GM19035 (cell line): ENCODE measurements at regions not wholly inside any gene's neighbourhood (a gene's known extent, or its start where the extent isn't known, plus 50 kb on each side); places are given as distances from the start of the nearest gene placed in this dataset.
A peak's percentile ranks its signal among the peaks of the same experiment; 100 is the strongest.
"Not testable (repeated sequence)": the region's sequence is repeated elsewhere in the genome, so short reads cannot be mapped to it uniquely, and the experiment has no call there.

Experiments
- ATAC-seq: cut with Tn5 transposase; IDR thresholded peaks from one replicate; pipeline ENCODE4 v1.9.1; 2021; ENCODE audit not compliant: unreplicated experiment

DNA sequence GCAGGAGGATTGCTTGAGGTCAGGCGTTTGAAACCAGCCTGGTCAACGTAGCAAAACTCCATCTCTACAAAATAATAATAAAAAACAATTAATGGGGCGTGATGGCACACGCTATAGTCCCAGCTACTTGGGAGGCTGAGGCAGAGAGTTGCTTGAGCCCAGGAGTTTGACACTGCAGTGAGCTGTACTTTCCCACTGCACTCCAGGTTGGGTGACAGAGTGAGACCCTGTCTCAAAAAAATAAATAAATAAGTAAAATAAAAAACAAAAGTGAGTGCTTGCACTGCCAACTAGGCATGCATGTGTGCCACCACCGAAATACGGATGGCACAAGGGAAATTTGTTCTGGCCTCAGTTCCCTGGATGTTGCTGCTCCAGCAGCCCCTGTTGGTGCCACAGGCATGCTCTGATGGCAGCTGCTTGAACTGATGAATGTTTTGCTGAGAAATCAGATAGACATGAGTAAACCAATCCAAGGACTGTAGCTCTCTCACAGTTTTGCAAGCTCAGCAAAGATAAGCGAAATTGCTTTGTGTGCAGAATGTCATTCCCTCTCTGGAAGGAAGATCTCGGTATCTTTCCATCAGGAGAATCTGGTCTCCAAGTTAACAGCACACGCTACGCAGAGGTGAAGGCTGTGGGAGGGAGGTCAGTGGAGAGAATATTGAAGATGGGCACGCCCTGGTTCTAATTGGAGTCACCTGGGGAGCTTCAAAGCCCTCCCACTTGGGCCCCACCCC is 188.0 kb upstream of the SLC24A3 start:
- no peak for ATAC-seq

DNA sequence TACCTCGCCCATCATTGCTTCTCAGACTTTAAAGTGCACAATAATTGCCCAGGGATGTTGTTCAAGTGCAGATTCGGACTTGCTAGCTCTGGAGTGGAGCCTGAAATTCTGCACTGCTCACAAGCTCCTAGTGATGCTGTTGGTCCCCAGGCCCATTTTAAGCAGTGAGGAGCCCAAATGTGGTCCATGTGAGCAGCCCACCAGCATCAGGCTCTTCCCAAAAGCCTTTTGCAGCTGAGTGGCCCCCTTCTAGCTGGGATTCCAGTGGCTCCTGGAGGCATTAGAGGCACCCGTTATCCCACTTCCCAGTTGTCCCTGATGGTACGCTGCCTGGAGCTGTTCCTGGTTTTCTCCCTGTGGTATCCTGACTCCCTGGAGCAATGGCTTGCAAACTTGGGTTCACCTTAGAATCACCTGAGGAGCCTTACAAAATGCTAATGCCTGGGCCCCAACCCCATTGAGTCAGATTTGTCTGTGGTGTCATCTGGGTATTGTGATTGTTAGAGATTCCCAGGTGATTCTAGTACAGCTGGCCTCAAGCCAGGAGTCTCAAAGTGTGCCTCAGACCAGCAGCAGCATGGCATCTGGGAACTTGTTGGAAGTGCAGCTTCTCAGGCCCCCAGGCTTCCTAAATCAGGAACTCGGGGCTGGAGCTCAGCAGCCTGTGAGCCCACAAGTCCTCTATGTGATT is 186.9 kb upstream of the SLC24A3 start:
- ATAC-seq = peak; percentile 27

DNA sequence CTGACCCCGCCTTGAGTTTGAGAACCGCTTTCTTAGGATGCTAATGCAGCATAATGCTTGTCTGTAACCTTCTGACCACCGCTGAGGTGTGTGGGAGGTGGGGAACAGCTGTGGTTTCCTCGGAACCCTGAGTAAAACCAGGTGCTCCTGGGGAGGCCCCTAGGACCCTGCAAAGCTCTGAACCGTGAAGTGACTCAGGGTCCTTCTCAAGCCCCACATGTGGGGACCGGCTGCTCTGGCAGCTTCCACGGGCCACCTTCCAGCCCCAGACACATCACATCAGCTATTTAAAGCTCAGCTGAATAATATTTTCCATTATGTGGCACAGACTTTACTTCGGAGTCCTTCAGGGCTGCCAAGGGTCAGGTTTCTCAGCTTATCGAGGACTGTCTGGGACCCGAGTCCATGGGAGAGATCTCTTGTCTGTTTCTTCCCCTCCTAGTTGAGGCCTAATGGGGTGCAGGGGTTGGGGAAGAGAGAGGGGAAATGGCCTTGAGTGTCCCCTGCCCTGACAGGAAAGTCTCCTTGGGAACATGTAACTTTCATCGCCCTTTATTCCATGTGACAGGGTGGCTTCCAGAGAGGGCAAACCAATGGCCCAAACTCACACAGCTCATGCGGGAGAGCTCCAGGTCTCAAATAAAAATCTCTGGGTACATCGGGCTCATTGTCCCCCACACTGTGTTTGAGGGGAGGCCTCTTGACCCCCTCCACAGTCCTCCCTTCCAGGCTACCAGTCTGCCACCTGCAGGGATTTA is 186.1 kb upstream of the SLC24A3 start:
- ATAC-seq = peak; percentile 87

DNA sequence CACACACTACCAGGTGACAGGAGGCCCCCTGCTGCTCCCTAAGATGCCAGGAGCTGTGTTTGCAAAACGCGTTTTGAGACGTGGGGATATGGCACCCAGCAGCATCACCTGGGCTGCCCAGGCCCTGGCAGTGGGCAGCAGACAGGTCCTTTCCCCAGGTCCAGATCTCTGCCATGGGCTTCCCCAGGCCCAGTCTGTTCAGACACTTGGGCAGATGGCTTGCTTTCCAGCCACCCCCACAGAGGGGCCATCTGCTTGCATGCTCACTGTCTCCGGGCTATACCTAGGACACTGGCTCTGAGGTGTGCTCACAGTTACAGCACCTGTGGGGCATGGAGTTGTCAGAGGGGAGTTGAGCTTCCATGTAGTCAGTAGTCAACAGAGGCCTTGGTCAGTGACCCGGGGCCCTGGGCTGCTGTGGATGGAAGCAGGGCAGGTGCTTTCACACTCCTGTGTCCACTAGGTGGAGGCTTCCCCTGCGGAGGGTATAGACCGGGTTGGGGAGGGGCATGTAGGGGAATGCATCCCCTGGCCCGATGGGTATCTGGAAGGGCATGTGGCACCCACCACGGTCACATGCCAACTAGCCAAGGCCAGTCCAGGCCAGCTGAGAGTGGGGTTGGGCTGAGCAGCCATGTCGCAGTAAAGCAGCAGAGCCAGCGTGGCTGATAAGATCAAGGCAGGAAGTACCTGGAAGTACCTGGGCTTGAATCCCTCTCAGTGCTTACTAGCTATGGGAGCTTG is 185.4 kb upstream of the SLC24A3 start:
- ATAC-seq = no peak

DNA sequence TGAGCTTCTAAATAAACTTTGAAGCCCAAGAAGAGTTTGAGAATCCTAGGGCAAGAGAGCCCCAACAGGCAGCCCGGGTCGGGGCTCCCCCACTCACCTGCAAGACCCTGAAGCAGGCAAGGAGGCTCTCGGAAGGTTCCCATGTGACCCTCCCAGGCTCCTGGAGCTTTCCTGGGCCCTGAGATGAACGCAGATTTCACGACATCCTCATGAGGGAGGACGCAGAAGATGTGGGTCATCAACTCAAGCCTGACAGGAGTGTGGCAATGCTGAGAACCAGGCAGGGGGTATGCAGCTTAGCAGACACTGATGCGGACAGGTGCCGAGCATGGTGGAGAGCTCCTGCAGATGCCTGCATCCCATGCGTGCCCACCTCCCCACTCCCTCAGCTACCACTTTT is 184.5 kb upstream of the SLC24A3 start:
- ATAC-seq = no peak

DNA sequence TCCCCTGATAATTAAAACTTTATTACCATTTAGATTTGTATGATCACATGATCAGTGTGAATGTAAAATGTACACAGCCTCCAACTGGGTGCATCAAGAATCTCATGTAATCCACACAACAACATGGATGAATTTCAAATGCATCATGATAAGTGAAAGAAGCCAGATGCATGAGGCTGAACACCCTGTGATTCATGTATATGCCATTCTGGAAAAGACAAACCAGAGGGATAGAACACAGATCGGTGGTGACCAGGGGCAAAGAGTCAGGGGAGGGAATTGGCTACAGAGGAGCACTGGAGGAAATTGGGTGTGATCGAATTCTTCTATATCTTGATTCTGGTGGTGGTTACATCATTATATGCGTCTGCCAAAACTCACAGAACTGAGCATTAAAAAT is 170.7 kb upstream of the SLC24A3 start:
- ATAC-seq = no peak

DNA sequence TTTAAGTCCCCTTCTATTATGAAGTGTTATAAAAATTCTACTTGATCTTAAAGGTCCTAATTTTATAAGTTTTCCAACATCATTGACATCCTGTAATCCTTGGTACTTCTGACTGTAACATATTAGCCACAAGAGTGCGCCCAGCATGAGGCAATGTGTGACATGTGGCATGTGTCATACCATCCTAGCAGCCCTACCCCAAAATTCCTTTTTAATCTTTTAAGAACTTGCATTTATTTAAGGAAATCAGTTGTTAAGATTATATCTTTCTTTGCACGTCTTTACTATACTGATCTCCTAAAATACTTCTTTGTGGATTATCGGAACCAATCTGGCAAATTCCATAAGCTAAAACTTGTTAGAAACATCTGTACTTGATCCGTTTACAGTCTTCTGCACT is 167.1 kb upstream of the SLC24A3 start:
- no peak for ATAC-seq

DNA sequence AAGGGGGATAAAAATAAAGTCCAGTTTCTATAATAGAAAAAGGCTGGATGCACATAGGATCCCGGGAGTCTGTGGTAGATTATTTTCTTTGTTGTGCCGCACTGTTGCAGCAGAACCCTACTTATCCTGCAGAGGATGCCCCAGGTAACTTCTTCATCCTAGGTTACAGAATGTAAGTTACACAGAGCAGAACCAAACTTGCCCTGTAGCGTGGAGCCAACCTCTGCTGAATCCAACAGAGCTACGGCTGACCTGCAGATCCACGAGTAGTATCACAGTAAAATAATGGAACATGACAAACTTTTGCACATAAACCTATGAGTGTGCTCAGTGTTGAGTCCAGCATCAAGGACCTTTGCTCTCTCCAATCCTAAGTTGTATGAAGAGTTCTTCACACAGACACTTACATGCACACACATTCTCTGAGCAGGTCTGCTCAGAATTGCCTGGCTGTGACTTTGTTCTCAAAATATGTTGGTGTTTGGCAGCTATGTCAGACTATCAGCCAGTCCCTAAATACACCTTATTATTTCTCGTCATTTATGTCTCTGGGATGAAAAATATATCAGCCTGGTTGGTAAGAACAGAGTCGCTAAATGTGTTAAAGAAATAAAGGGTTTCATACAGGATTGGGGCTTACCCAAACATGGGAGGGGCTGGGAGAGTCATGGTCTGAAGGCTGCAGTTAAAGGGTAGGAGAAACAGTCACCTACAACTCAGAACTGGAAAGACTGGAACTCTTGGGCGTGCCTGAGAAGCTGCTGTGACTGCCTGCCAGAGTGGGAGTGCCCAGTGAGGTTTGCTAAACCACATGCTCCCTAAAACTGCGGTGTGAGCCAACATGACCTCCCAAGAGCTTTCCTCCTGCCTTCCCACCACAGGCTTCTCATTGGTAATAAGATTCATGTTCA is 165.1 kb upstream of the SLC24A3 start:
- no peak for ATAC-seq

DNA sequence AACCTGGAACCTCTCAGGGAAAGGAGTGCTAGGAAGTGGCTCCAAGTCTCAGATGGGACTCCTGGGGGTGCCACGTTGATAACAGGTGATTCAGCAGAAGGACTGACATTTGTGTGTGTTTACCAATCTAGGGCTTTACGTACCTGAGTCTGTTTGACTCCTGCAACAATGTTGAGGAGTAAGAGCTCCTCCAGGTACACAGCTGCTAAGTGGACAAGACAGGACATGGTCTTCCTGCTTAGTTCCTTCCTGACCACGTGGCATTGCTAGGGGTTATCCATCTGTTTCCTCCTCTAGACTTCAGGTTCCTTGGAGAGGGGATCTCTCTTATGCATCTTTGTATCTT is 164.5 kb upstream of the SLC24A3 start:
- no peak for ATAC-seq

DNA sequence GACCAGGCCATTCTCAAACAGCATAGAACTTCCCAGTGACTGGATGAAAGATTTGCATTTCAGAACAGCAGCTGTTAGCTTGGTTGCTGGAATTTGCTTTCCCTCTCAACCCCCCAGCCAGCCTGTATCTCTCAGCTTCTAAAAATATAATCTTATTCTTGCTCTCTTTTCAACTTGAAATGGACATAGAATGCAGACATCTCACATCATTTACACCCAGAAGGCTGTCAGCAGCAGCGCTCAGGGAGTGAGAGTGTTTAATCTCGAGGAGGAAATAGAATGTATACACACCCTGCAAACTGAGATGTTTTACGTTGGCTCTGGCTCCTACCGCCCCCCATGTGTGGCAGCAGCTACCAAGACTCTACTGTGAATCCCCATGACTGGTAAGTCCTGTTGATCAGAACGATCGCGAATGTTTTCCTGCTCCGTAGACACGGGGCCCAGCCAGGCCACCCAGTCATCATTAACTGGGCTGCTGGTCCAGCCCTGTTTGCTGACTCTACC is 163.4 kb upstream of the SLC24A3 start:
- ATAC-seq = no peak

DNA sequence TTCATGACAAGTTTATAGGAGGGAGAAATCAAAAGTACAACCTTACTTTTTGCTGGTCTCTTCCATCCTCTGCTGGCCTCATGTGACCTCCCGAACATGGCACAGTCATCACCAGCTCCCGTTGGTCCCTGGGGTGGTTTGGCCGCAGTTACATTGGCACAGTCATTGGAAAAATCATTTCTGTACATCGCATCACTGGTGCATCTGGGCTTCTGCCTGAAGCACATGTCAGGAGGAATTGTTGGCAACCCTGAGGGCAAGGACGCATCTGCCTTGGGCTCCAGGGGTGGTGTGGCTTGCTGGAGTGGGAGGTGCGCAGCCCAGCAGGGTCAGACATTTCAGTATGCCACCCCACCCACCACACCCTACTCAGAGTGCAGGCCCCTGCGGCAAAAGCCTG is 162.9 kb upstream of the SLC24A3 start:
- no peak for ATAC-seq

DNA sequence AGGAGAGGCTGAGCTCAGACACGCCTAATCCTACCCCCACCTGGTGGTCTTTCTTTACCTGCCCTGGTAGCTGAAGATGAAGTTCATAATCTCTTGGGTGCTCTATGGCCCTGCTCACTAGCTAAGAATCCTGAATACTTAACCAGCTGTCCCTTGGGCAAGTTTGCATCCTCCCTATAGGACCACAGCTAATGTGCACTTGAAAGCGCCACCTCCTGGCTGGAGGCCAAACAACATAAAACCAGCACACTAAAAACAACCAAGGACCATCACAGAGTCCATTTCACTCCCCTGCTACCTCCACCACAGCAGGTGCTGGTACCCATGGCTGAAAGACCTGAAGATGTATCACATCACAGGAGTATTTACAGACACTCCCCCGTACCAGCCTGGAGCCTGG is 155.5 kb upstream of the SLC24A3 start:
- no peak for ATAC-seq

DNA sequence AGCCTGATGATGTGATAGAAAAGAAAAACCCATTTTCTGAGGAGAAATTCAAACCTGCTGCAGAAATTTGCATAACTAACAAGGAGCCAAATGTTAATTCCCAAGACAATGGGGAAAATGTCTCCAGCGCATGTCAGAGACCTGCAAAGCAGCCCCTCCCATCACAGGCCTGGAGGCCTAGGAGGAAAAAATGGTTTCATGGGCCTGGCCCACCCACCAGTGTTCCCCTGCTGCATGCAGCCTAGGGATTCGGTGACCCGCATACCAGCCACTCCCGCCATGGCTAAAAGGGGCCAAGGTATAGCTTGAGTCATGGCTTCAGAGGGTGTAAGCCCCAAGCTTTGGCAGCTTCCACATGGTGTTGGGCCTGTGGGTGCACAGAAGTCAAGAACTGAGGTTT is 147.7 kb upstream of the SLC24A3 start:
- not testable (repeated sequence) for ATAC-seq

DNA sequence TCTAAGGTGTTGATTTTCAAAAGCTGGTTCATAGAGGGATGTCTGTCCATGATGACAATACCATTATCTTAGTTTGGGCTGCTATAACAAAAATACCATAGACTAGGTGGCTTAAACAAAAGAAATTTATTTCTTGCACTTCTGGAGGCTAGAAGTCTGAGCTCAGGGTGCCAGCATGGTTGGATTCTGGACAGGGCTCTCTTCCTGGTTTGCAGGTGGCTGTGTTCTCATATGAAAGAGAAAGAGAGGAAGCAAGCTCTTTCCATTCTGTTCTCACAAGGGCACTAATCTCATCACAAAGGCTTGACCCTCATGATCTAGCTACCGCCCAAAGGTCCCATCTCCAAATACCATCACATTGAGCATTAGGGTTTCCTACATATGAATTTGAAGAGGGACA is 144.5 kb upstream of the SLC24A3 start:
- ATAC-seq = no peak

DNA sequence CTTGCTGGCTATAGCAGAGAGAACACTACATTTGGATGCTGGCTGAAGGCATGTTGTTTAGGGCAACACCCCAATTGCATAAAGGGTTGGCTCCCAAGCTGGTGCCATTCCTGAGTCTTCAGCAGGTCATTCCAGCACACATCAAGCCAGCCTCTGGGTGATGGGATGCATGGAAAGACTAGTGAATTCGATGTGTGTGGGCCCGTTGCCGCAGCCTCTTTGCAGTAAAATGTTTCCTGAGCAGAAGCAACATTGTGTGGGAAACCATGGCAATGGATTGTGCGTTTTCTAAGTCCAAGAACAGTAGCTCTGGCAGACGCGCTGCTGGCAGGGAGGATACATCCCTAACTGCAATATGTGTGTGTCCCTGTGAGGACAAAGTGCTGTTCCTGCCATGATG is 142.4 kb upstream of the SLC24A3 start:
- ATAC-seq = no peak

DNA sequence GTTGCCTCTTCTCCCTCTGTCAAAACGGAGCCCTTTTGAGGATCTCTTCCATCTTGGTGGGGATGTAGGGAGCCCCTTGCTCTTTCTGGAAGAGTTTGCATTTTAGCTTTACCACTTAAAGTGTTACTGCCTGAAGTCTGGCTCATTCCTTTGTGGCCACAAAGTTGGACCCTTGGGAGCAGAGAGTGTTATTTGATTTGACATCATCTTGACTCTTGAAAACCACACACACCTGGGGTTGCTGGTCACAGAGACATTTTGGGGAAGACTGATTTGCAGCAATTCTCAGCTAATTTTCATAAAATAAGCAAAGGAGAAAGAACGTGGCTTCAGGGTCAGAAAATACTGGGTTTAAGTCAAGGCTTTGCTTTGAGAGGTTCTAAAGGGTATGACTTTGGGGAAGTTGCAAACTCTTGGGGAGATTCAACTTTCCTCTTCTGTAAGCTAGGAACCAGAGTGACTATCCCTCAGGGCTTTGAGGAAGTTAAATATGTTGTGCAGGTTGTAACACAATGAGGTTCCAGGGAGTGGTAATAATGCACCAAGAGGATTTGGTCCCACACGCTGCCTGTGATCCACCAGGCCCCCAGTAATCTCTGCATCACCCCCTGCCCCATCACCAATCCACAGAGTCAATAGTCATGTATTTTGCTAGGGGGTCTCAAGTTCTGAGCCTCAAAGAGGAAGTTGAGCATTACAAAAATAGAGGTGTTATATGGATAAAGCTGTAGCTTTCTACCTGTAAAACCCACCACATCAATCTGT is 141.6 kb upstream of the SLC24A3 start:
- peak; percentile 44 for ATAC-seq

DNA sequence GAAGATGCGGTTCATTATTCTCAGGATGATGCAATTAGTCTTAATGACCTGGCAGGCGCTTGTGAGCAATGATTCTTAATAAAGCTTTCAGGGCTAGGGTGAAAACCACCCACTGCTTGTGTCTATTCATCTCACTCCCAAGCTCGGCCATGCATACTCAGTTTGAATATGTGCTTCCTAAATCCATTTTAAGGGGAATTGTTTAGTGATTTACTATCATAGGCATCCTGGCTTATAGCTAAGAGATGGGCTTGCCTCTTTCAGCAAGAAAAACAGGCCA is 141.1 kb upstream of the SLC24A3 start:
- peak; percentile 47 for ATAC-seq

DNA sequence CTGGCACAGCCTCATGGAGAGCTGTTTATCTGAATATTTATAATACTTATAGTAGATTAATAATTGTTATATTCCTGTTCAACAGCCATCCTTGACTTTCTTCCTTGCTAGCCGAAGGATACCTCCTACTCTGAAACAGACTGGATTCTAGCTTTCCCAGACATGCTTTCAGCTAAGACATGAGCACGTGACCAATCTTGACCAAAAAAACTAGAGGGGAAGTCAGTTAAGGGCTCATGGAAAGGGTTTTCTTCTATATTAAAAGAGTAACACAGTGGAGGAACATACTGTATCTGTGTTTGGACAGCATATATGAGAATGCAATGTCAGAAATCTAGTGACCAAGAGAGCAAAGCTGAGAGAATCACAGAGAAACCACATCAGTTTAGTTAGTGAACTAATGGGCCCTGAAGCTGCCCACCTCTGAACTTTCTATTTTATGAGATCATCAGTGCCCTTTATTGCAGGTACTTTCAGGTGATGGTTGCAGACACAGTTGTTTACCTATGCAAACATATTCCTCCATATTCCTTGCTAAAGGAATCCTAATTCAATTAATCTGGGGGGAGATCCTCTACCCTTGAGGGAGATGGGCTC is 140.4 kb upstream of the SLC24A3 start:
- no peak for ATAC-seq

DNA sequence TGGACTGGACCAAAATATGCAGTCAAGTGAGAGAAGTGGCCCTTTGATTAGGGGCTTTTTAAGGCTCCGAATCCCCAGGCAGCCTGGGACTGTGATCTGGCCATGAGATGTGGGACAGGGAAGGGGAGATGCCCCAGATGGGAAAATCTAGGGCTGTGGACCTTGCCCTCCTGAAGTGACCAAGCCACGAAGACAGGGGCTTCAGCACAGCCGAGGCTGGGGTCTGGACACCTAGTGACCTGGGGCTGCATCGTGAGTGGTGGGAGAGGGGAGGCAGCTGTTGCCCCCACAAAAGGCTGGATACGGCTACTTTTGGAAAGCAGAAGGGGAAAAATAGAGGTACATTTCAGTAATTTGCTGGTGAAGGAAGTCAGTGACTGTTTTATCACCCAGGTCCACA is 139.5 kb upstream of the SLC24A3 start:
- no peak for ATAC-seq
